CD4-positive, alpha-beta T cell (primary cell): ENCODE measurements at regions not wholly inside any gene's neighbourhood (a gene's known extent, or its start where the extent isn't known, plus 50 kb on each side); places are given as distances from the start of the nearest gene placed in this dataset.

Source experiments
- ATAC-seq: fragments of 200-7000 bp; cut with Tn5 transposase; one replicate; pipeline ENCODE4 v1.10.0; 2022; ENCODE audit warnings: mild to moderate bottlenecking; ENCODE audit not compliant: poor library complexity
- CTCF ChIA-PET: fragments of 350-600 bp; sonication (Branson Sonifier 250); formaldehyde crosslinking; loops from one replicate; lab custom pipeline; 2021; ENCODE audit warnings: antibody characterized with exemption, inconsistent platforms; lab: Charles Lee
- POLR2A ChIA-PET: fragments of 350-600 bp; sonication (Branson Sonifier 250); formaldehyde crosslinking; loops from one replicate; lab custom pipeline; 2021; ENCODE audit warnings: antibody characterized with exemption, inconsistent platforms; lab: Charles Lee
- DNase-seq, 14 experiments: peaks; one replicate each; pipeline ENCODE4 v3.0.0-alpha.2; 2013 to 2020; ENCODE audit warnings: mixed read lengths in 2 of 14
- H3K27ac ChIP-seq, 2 donors: one replicate each; pipeline versions ENCODE4 v1.5.1 to v1.7.0; 2013; ENCODE audit warnings: low read length in 2 of 2, low read depth in 1 of 2, mild to moderate bottlenecking in 1 of 2
- H3K27me3 ChIP-seq, 2 experiments: 1 replicate in 1 of 2; 2 replicates in 1 of 2; pipeline versions ENCODE4 v1.6.1 to v1.7.0; 2013; ENCODE audit warnings: low read length in 2 of 2, control low read depth in 1 of 2, mild to moderate bottlenecking in 1 of 2, moderate library complexity in 1 of 2; ENCODE audit not compliant: insufficient read depth in 2 of 2, control insufficient read depth in 1 of 2
- H3K36me3 ChIP-seq: one replicate; pipeline ENCODE4 v1.6.1; 2013; ENCODE audit warnings: low read length, control low read depth; ENCODE audit not compliant: insufficient read depth
- H3K4me1 ChIP-seq: one replicate; pipeline ENCODE4 v1.6.1; 2013; ENCODE audit warnings: low read length, control low read depth; ENCODE audit not compliant: insufficient read depth
- H3K4me3 ChIP-seq: one replicate; pipeline ENCODE4 v1.5.1; 2013; ENCODE audit warnings: mild to moderate bottlenecking, low read length, moderate library complexity
- H3K9me3 ChIP-seq, 2 experiments: 1 replicate in 1 of 2; 2 replicates in 1 of 2; pipeline versions ENCODE4 v1.6.1 to v1.7.0; 2013; ENCODE audit warnings: low read length in 2 of 2, mild to moderate bottlenecking in 2 of 2, control low read depth in 1 of 2, moderate library complexity in 1 of 2; ENCODE audit not compliant: control insufficient read depth in 1 of 2, insufficient read depth in 1 of 2
- H3K27ac Mint-ChIP-seq: one replicate; pipeline ENCODE4 v1.8.0; 2020; ENCODE audit warnings: mixed read lengths
- H3K27me3 Mint-ChIP-seq: one replicate; pipeline ENCODE4 v1.8.0; 2021; ENCODE audit warnings: mixed read lengths
- H3K36me3 Mint-ChIP-seq: one replicate; pipeline ENCODE4 v1.8.0; 2021; ENCODE audit warnings: low read depth, mixed read lengths
- H3K4me1 Mint-ChIP-seq: one replicate; pipeline ENCODE4 v1.8.0; 2021; ENCODE audit warnings: low read depth, mixed read lengths
- H3K4me3 Mint-ChIP-seq: one replicate; pipeline ENCODE4 v1.8.0; 2020; ENCODE audit warnings: mild to moderate bottlenecking, mixed read lengths
- H3K9me3 Mint-ChIP-seq: one replicate; pipeline ENCODE4 v1.8.0; 2020; ENCODE audit warnings: mixed read lengths
- CTCF ChIP-seq: fragments of 200-600 bp; IDR thresholded peaks from one replicate; pipeline ENCODE4 v1.8.0; 2022; ENCODE audit warnings: antibody characterized with exemption, mild to moderate bottlenecking
- intact Hi-C, 2 experiments: fragments of 100-400 bp; cut with DNase I in 1 of 2; cut with micrococcal nuclease in 1 of 2; formaldehyde crosslinking; loops; one replicate each; pipeline versions ENCODE4 v1.15.1 to v1.9.0; 2023 to 2025; cut with DNase I, micrococcal nuclease

- Mint-ChIP-seq H3K9me3 (peaks cover 3% of the 10 kb centered on the region), H3K4me1 (no peaks in the 10 kb centered on the region), H3K36me3 (no peaks in the 10 kb centered on the region), H3K4me3 (no peak overlapping the region), H3K27me3 (no peaks in the 10 kb centered on the region), H3K27ac (no peak overlapping the region)
- Histone ChIP-seq H3K27ac (no peak overlapping the region), H3K4me1 (no peaks in the 10 kb centered on the region), H3K27me3 (no peaks in the 10 kb centered on the region), H3K36me3 (no peaks in the 10 kb centered on the region), H3K9me3 (peaks cover 3 to 8% of the 10 kb centered on the region in 2 experiments), H3K4me3 (no peak overlapping the region)
- ChIA-PET CTCF (interaction anchor here (0.6 kb wide), 1 partner anchor 127 kb away, joined by 3 read pairs; no protein-coding TSS in a partner anchor), POLR2A (no interaction called here)
- TF ChIP-seq CTCF, result no peak
- intact Hi-C loops, result no loop called here
- DNase-seq (no peak), ATAC-seq (no peak)
Observed at GRCh38 chr3:31129241-31129640, 234.8 kb upstream of the GADL1 start.

DNA sequence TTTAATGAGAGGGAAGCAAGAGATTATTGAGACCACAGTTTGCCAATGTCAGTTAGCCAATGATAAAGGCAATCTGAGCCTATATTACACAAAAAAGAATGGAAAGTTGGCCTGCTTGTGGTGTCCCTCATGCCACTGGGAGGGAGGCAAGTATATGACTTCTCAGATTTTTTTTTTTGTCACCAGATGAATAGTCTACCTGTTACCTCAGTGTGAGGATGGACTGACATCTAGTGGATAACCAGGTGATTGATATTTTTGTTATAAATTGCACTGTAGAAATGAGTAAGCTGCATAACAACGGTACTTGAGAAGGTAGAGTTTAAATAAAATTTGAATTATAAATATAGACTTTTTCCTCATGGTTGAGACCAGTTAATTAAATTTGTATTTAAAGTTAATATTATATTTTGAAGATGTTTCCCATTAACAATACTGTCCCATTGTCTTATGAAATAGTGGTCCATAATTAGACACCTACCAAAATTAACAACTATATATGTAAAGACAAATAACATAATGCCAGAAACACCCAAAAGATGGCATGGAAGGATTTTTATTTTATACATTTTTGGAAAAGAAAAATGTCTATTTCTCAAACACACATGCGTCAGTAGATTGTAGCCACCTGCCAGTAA lies 237.8 kb upstream of the GADL1 start:
- CTCF ChIA-PET, result interaction anchor here (0.6 to 1.4 kb wide), 2 partner anchors 9 to 364 kb away, joined by 4 read pairs; no protein-coding TSS in a partner anchor
- Mint-ChIP-seq H3K4me3 (no peak overlapping the region), H3K9me3 (no peaks in the 10 kb centered on the region), H3K27me3 (no peaks in the 10 kb centered on the region), H3K36me3 (no peaks in the 10 kb centered on the region), H3K27ac (no peak overlapping the region), H3K4me1 (no peaks in the 10 kb centered on the region)
- Histone ChIP-seq H3K4me1 (no peaks in the 10 kb centered on the region), H3K27me3 (no peaks in the 10 kb centered on the region), H3K4me3 (no peak overlapping the region), H3K36me3 (no peaks in the 10 kb centered on the region), H3K9me3 (no peaks in the 10 kb centered on the region), H3K27ac (no peak overlapping the region)
- DNase-seq, result peak in 3 of 14 experiments; percentile 48 to 63 (median 58)
- intact Hi-C loops, result loop anchor here (1.0 to 5.0 kb wide), 4 partner anchors 365 to 1120 kb away; no protein-coding TSS in a partner anchor
- POLR2A ChIA-PET, result no interaction called here
- TF ChIP-seq CTCF, result peak; percentile 52
- no peak for ATAC-seq

DNA sequence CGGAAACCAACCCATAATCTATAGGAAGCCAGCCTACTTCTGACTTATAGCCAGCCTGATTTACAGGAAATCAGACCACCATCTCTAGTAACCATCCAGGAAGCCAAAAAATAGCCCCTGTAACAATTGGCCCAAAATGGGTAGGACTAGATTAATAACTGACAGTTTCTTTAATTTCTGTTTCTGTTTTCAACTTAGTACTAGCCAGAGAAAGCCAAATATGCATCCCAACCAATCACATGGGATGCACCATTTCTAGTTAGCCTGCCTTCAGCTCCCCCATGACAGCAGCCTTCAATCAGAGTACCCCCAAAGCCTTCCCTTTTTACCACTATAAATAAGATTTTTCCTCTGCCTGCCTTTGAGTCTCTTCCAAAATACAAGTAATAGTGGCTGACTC lies 239.1 kb upstream of the GADL1 start:
- H3K9me3 Mint-ChIP-seq, result no peaks in the 10 kb centered on the region
- CTCF ChIA-PET, result no interaction called here
- ATAC-seq (no peak), DNase-seq (no peak)
- H3K27me3 Mint-ChIP-seq, result no peaks in the 10 kb centered on the region
- H3K27ac Mint-ChIP-seq, result no peak overlapping the region
- no peaks in the 10 kb centered on the region for H3K27me3 ChIP-seq
- H3K4me1 Mint-ChIP-seq, result no peaks in the 10 kb centered on the region
- no peak overlapping the region for H3K4me3 Mint-ChIP-seq
- no peak for TF ChIP-seq CTCF
- no peak overlapping the region for H3K27ac ChIP-seq
- no peaks in the 10 kb centered on the region for H3K36me3 ChIP-seq
- intact Hi-C loops, result loop anchor here (5.0 kb wide), 3 partner anchors 366 to 1121 kb away; no protein-coding TSS in a partner anchor
- no peaks in the 10 kb centered on the region for H3K36me3 Mint-ChIP-seq
- H3K9me3 ChIP-seq, result no peaks in the 10 kb centered on the region
- POLR2A ChIA-PET, result no interaction called here
- no peaks in the 10 kb centered on the region for H3K4me1 ChIP-seq
- H3K4me3 ChIP-seq, result no peak overlapping the region
